Neutrophil (primary cell): ENCODE measurements at regions not wholly inside any gene's neighbourhood (a gene's known extent, or its start where the extent isn't known, plus 50 kb on each side); places are given as distances from the start of the nearest gene placed in this dataset.

Experiments
- H3K27ac ChIP-seq: fragments of 200-600 bp; sonication (generic); 2 replicates; pipeline ENCODE4 v1.5.1; 2016; ENCODE audit warnings: mild to moderate bottlenecking, moderate library complexity
- H3K27me3 ChIP-seq: fragments of 200-600 bp; sonication (generic); 2 replicates; pipeline ENCODE4 v1.6.0; 2016; ENCODE audit warnings: mild to moderate bottlenecking
- H3K36me3 ChIP-seq: fragments of 200-600 bp; sonication (generic); 2 replicates; pipeline ENCODE4 v1.5.1; 2017
- H3K4me1 ChIP-seq, 2 experiments: fragments of 200-600 bp in 1 of 2; sonication (generic) in 1 of 2; 1 replicate in 1 of 2; 2 replicates in 1 of 2; pipeline versions ENCODE4 v1.5.1 to v1.6.1; 2013 to 2016; ENCODE audit warnings: low read depth in 1 of 2, low read length in 1 of 2, mild to moderate bottlenecking in 1 of 2, moderate library complexity in 1 of 2; ENCODE audit not compliant: control insufficient read depth in 1 of 2, insufficient read depth in 1 of 2
- H3K4me3 ChIP-seq, 2 experiments: fragments of 200-600 bp in 1 of 2; sonication (generic) in 1 of 2; 1 replicate in 1 of 2; 2 replicates in 1 of 2; pipeline ENCODE4 v1.5.1; 2013 to 2016; ENCODE audit warnings: low read depth in 1 of 2, low read length in 1 of 2, mild to moderate bottlenecking in 1 of 2, moderate library complexity in 1 of 2
- H3K9me3 ChIP-seq: fragments of 200-600 bp; sonication (generic); 2 replicates; pipeline ENCODE4 v1.5.1; 2016
- TF ChIP-seq, protein P1 (sequence below): fragments of 200-600 bp; sonication (generic); IDR thresholded peaks from 2 replicates; pipeline ENCODE4 v1.5.1; 2016; ENCODE audit warnings: antibody characterized with exemption

DNA sequence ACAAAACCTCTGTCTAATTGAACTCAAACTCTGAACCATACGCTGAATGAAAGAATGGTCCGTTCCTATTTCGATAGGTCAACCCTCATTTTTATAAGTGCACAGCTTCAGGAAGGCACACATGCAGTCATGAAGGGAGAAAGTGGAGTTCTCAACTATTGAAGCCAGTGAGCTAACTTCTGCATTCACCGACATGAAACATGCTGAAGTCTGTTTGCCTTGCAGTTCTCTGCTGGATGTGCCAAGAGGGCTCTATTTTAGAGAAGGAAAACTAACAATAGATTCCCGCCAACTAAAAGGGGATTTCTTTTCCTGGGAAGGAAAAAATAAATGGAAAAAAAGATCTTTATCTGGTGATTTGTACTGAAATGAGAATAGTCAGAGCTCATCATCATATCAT lies 191.0 kb upstream of the PLEKHG7 start:
- Histone ChIP-seq H3K4me1 (peaks cover 0 to 4% of the 10 kb centered on the region in 2 experiments), H3K4me3 (no peak overlapping the region), H3K9me3 (no peaks in the 10 kb centered on the region), H3K27ac (no peak overlapping the region), H3K27me3 (no peaks in the 10 kb centered on the region), H3K36me3 (no peaks in the 10 kb centered on the region)
- TF ChIP-seq, protein P1, sequence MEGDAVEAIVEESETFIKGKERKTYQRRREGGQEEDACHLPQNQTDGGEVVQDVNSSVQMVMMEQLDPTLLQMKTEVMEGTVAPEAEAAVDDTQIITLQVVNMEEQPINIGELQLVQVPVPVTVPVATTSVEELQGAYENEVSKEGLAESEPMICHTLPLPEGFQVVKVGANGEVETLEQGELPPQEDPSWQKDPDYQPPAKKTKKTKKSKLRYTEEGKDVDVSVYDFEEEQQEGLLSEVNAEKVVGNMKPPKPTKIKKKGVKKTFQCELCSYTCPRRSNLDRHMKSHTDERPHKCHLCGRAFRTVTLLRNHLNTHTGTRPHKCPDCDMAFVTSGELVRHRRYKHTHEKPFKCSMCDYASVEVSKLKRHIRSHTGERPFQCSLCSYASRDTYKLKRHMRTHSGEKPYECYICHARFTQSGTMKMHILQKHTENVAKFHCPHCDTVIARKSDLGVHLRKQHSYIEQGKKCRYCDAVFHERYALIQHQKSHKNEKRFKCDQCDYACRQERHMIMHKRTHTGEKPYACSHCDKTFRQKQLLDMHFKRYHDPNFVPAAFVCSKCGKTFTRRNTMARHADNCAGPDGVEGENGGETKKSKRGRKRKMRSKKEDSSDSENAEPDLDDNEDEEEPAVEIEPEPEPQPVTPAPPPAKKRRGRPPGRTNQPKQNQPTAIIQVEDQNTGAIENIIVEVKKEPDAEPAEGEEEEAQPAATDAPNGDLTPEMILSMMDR, result no peak

DNA sequence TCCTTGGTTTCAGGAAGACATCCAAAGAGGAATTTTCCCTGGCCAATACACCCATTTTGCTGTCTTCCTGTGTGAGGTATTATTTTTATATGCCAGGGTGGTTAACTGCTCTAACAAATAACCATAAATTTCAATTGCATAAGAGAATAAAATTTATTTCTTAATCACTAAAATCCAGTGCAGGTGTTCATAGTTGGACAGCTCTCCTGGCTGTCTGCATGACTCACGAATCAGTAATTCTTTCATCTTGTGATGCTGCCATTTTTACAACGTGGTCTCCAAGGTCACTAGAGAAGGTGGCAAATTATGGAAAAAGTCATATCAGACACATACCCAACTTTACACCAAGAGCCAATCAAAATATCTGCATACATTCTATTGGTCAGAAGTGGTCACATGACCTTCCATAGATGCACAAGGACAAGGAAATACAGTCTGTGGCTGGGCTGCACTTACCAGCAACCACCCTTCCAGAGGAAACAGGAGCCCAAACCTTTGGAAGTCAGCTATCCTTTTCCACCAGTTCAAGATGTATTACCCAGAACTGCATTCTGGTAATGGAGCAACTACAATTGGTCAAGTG lies 193.5 kb upstream of the PLEKHG7 start:
- Histone ChIP-seq H3K27ac (no peak overlapping the region), H3K4me3 (no peak overlapping the region), H3K36me3 (no peaks in the 10 kb centered on the region), H3K9me3 (no peaks in the 10 kb centered on the region), H3K4me1 (peaks cover 3 to 12% of the 10 kb centered on the region in 2 experiments), H3K27me3 (no peaks in the 10 kb centered on the region)
- TF ChIP-seq, protein P1, result no peak

DNA sequence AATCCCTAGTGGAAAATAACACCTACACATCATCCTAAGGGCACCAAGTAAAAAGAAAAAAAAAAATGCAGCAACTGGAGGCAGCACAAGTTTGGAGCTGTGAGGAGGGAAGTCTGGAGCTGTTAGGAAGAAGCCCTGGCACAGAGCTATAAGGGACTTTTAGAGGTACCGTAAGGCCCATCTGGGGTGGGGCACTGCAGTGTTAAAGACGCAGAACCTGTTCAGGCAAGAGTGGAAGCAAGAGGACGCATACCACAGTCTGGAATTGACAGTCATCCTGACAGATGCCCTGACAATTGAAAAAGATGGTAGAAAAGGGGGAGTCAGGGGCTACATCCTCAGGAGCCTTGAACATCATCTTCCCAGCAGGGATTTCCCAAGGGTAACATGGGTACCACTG lies 195.9 kb upstream of the PLEKHG7 start:
- no peaks in the 10 kb centered on the region for H3K9me3 ChIP-seq
- no peak overlapping the region for H3K4me3 ChIP-seq
- H3K27ac ChIP-seq, result no peak overlapping the region
- TF ChIP-seq, protein P1, result no peak
- H3K36me3 ChIP-seq, result no peaks in the 10 kb centered on the region
- H3K4me1 ChIP-seq, result peaks cover 3 to 8% of the 10 kb centered on the region in 2 experiments
- no peaks in the 10 kb centered on the region for H3K27me3 ChIP-seq

DNA sequence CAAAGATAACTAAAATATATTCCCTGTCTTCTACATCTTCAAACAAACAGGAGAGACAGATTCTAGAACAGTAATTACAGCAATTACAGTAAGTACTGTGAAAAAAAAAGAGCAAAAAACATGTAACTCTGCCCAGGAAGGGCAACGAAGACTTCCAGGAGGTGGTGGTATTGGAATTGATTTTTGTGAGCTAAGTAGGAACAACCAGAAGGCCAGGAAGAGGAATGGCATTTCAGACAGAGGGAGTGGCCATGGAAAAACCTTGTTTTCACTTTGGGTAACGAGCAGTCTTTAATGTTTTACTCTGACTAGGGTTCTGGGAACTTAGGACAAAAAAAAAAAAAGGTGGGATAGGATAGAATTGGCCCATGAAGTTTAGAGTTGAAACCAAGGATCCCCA lies 196.3 kb upstream of the PLEKHG7 start:
- TF ChIP-seq, protein P1, result no peak
- H3K27ac ChIP-seq, result no peak overlapping the region

DNA sequence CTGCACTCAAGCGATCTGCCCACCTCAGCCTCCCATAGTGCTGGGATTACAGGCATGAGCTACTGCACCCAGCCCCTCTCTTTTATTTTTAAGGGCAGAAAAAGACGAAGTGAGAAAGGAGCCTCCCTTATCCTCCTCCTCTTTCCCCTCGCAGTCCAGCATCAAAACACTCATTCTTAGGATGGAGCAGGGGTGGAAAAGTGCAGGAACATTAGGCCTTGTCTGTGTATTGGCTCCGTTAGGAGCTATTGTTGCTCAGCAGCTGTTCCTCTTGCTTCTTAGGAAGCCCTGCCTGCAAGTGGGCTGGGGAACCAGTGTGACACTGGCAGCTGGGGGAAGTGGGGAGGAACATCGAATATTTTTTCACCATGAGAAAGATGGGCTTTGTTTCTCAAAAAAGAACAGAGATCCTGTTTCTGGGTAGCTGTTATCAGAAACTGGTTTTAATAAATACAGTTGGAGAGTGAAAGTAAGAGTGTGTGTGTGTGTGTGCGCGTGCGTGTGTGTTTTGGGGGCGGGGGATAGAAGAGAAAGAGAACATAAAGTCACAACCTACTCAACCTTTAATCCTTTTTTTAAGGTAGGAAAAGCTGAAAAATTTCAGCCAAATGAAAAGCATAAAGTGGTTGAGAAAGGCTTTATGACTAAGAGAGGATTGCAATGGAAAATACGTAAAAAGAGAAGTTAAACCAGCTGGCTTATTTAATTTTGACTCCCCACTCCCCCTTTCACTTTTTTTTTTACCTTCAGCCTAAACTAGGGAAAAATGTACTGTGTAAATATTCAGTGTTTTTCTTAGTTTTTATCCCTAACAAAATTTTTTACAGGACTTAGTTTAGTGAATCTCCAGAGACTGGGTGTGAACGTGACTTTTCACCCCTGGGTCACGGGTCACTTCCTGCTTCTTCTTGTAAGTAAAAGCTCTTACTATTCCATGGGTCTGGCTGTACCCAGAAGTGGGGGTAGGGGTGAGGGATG lies 197.2 kb upstream of the PLEKHG7 start:
- no peaks in the 10 kb centered on the region for H3K36me3 ChIP-seq
- H3K4me1 ChIP-seq, result peaks cover 3 to 8% of the 10 kb centered on the region in 2 experiments
- H3K9me3 ChIP-seq, result no peaks in the 10 kb centered on the region
- no peaks in the 10 kb centered on the region for H3K27me3 ChIP-seq
- peak overlapping the region; percentile 5 to 49 for H3K4me3 ChIP-seq
- TF ChIP-seq, protein P1, result no peak
- peak overlapping the region; percentile 32 for H3K27ac ChIP-seq

More for the DNA sequence above, 196.3 kb upstream of the PLEKHG7 start:
- Histone ChIP-seq H3K9me3 (no peaks in the 10 kb centered on the region), H3K4me1 (peaks cover 3 to 8% of the 10 kb centered on the region in 2 experiments), H3K36me3 (no peaks in the 10 kb centered on the region), H3K4me3 (no peak overlapping the region), H3K27me3 (no peaks in the 10 kb centered on the region)
